HG03521 (cell line): ENCODE measurements at regions not wholly inside any gene's neighbourhood (a gene's known extent, or its start where the extent isn't known, plus 50 kb on each side); places are given as distances from the start of the nearest gene placed in this dataset.

Experiments used
- ATAC-seq: cut with Tn5 transposase; IDR thresholded peaks from one replicate; pipeline ENCODE4 v1.9.1; 2021; ENCODE audit warnings: mild to moderate bottlenecking, moderate library complexity; ENCODE audit not compliant: unreplicated experiment

DNA sequence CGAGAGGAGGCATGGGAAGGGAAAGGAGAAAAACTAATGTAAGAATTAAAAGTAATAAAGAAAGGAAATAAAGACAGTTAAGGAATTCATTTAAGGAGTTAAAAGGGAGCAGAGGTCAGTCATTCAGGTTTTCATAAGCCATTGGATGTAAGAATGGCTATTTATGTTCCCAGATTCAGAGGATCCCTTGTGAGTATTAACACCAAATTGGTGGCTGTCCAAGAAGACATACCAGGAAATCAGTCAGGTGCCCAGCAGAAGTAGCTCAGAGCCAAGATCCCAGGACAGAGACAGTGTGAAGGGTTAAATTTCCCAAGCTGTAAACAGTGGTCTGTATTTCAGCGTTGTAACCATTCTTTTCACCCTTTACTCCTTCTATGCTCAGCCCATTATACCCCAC is 550.4 kb downstream of the BCL11A start:
- no peak for ATAC-seq

DNA sequence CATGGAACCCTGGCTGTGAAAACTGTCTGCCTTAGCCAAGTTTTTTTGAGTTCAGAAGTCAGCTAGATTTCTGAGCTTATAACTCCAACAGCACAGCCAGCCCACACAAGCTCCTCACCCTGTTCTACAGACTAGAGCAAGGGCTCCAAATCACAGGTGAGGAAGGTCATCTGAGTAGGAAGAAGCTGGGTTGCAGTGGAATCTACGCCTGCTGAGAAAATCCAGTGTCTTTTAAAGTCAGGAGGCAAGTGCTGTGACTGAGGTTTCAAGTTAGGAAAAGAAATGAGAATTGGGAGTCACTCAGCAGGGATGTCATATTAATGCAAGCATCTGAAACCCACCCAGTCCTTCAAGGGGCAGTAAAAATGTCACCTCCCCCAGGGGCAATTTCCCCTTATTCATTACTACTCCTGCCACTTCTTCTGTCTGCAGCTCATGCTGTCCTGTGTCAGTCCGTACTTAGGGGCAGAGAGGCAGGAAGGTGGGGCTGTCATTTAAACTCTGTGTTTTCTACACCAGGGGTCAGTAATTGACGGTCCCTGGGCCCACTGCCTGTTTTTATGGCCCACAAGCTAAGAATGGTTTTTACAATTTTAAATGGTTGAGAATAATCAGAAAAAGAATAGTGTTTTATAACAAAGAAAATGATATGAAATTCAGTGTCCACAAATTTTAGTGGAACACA is 551.1 kb downstream of the BCL11A start:
- no peak for ATAC-seq

DNA sequence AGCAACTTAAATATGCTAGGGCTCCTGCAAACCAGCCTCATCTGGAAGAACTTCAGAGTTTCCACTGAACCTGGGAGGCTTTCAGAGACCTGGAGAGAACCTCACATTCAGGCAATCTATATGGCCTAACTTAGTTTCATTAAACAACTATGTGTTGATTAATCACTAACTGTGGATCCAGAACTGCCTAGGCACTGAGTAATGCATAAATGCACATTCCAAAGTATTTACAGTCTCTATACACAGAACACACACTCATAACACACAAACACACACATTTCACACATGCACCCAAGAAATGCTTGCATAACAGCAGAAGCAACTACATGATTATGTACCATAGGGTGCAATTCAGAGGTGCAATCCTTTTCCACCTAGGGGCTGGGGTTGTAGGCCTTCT is 552.8 kb downstream of the BCL11A start:
- no peak for ATAC-seq

DNA sequence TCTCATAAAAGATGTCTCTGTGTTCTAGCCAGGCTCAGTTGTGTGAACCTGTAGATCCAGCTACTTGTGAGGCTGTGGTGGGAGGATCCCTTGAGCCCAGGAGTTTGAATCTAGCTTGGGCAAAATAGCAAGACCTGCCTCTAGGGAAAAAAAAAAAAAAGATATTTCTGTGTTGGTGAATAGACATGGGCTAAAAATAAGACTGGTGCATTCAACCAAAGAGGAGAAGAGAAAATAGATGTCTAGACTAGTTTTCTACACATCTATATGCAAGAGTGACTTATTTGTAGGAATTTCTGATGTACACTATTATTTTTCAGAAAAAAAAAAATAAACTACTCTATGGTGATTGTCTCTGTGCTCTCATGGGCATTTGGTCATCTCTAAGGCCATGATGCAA is 555.1 kb downstream of the BCL11A start:
- no peak for ATAC-seq

DNA sequence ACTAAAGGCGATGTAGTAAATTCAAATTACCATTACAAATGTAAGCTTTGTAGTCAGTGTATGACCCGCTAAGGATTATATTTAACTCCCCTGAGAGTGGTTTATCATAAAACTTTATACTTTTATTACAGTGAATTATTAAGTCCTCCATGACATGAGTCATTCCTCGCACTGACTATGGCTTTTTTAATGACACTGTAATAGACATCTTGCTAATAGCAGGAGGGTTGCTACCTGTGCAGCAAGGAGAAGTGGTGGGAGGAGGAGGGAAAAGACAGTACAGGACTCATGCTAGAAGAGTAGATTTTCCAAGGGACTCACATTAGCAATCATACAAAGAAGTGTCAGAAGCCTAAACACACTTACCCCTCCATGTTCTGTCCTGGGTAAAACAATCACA is 556.1 kb downstream of the BCL11A start:
- ATAC-seq = no peak

DNA sequence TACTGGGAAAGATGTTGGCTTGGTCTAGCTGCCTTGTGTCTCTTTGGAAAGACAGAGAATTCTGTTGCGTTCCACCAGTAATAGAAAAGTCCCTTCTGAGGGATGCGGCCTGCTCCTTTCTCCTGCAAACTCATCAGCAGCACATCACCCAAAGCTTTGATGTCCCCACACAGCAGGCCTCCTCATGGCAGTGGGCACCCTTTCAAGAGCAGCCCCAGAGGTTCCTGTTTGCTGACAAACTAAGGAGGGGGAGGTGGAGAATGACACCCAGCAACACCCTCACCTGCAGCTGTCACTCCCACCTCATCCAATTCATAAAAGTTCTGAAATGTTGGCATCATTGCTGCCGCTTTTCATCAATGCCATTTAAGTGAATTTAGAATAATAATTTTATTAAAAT is 556.6 kb downstream of the BCL11A start:
- no peak for ATAC-seq

DNA sequence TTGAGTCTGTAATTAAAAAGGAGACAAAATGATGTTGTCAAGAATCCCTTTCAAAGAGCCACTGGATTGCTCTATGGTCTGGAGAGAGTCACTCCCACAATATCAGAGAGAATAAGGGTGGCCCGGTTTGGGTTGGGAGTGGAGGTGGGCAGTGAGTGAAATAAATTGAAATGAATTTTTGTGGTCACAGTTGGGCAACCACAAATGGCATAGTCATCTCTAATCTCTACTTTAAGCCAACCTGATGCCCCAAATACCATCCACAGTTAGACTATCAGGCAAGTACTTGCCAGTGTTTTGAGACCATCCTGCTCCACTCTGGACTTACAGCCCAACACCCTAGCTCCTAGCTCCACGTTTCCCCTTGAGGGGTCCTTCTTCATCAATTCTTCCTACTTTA is 559.7 kb downstream of the BCL11A start:
- no peak for ATAC-seq

DNA sequence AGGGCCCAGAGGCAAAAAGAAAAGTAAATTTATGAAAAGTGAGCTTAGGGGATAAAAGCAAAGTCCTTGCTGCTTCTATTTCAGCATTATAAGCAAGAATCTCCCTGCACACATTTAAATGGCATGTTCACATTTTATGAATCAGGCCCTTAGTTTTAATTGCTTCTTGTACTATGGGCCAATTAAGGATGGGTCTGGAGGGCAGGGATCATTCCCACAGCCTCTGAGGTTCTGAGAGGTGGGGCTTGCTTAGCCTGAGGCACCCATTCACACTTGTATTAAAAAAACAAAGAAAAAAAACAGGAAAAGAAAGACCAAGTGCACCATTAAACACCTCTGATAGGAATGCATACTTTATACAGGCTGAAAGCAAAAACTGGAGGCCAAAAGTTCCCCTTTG is 565.1 kb downstream of the BCL11A start:
- no peak for ATAC-seq

DNA sequence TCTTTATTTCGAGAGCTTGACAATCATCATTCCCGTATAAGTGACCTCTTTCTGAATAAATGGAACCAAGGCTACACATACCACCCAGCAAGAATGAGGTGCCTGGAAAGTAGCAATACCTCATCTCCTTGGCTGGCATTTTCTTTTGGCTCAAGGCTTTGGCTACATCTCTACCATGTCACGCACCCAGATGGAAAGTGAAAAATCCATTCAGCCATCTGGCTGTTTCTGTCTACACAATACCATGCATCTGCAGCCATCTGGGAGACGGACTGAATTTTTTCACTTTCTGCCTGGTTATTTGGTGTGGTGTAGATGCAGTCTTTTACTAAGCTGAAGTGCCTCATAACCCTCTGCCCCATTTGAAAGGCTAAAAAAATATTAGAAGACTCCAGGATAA is 566.9 kb downstream of the BCL11A start:
- no peak for ATAC-seq

DNA sequence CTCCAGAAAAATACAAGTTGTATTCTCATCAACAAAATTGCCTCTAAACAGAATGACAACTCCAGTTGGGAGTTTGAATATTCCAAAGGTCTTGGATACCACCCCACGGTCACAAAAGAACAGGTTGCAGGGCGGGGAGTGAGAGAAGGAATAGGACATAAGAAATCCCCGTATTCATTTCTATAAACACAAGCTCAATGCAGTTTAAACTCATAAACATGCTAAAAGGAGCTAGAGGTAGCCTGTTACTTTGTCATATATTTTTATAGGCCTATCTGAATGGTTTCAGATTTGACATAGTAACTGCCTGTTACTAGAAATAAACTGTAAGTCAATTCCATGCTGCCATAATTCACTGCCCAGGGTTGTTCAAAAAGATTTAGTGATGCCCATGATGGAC is 567.5 kb downstream of the BCL11A start:
- ATAC-seq = no peak

DNA sequence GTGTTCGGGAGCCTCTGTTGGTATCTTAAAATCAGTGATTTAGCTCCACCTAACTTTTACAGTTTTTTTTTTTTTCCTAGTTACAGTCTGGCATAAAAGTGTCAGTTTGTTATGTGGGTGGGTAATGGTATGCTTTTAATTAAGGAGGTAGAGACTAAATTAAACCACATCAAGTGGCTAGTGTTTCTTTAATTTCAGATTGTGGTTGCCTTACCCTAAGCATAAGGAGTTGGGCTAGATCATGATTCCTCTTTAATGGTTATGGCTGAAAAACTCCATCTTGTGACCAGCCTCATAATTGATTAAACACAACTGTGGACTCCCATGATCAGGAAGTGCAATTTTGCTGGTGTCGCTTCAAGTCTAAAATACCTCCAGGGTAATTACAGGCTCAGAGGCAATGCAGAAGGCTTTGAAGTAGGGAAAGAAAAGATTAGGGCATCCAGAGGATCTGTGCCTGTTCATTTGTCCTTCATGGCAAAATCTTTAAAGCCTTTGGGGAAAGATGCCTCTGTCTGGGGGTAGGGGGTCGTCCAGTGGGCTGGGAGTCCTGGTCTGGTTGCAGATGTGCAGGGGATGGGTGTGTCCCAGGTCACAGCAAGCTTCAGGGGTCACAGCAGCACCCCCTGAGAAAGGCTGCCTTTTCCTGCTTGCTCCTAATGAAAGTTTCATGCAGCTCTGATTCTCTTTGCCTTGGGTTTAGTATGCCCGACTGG is 579.2 kb downstream of the BCL11A start:
- no peak for ATAC-seq

DNA sequence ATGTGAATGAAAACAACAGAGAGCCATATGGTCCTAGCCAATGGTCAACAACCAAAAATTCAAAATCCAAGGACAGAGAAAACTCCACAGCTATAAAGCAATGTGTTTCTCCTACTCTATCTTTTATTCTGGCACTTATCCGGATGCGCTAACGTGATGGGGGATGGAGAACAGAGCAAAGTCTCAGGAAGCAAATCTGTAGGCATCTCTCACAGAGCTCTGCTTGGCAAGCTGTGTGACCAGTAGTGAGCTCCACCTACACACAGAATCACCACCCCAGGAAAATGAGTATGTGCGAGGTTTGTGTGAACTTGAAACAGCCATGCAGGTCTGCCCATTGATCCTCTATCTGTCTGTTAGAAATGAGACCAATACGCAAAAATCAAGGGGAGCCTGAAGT is 584.3 kb downstream of the BCL11A start:
- no peak for ATAC-seq

DNA sequence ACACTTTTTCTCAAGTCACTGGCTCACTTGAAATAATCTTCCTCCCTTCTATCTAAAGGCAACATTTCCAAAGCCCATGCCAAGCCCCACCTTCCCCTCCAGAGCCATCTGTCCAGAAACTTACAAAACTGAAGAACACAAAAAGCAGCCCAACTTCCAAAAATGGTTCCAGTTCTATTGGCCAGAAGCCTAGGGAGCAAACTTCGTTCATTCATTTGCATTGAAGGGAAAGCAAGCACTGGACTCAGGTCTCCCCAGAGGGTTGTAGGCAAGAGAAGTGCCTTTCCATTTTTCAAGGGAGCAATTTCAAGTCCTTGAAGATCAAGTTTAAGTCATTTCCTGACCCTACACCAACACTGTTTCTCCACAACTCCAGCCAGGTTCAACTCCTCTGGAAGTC is 585.0 kb downstream of the BCL11A start:
- no peak for ATAC-seq

DNA sequence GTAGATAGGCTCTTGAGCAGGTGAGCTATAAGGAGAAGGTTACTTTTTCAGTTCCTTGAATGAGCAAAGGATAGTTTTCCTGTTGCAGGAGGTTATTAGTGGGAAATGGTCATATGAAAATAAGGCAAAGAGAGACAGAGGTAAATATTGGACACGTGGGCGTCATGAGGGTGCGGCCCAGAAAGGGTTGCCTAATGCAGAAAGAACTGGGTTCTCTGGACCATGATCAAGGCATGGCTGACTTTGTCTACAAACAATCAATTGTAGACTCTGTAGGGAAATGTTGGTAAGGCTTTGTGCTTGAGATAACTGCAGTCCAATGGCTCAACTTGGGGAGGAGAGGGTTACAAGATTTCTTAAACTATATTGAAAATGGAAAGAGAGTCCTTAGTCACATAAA is 585.8 kb downstream of the BCL11A start:
- no peak for ATAC-seq

DNA sequence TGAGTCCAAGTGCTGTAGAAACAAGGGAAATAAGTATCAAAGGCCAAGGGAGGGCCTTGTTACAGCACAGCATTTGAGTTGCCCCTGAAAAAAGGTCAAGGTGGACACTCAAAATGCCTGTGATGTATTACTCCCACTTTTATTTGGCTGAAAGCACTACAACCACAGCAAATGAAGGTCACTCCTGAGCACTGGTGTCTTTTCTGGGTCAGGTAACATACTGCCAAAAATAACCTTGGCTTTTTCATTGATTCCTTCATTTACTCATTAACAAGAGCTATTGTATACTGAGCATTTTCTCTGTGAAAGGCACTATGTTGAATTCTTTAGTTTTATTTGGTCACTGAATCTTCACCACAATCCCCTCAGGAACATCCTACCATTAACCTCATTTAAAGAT is 590.3 kb downstream of the BCL11A start:
- ATAC-seq = no peak

DNA sequence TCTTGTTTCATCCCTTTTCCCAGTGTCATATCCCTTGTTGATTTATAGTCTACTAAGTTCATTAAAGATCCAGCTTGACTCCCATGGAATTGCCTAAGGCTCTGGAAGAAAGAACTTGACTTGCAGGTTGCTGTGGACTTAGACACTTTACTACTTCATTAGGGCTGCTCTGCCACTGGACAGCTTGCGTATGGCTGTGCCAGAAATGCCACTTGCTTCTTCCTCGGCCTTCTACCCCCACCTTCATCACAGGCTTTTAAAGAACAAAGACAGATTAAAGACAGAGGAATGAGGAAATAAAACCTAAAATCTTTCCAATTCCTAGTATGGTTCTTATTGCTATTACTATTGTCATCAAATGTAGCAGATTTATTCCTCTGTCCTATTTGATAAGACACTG is 591.7 kb downstream of the BCL11A start:
- ATAC-seq = no peak

DNA sequence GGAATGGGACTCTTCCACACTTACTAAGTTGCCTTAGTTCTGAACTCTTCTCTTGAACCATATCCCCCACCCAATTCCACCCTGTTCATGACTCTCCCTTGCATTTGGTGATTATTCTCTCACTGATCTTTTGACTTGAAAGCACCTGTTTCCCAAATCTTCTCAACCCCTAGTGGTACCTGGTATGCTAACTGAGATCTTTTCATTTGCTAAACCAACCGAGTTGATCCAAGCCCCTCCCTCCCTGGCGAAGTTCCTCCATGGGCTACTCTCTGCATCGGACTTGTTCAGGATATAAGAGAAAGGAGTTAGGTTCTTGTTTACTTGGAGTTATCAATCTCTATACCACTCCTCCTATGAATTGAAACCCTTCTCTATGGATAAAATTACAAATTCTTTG is 593.5 kb downstream of the BCL11A start:
- no peak for ATAC-seq

DNA sequence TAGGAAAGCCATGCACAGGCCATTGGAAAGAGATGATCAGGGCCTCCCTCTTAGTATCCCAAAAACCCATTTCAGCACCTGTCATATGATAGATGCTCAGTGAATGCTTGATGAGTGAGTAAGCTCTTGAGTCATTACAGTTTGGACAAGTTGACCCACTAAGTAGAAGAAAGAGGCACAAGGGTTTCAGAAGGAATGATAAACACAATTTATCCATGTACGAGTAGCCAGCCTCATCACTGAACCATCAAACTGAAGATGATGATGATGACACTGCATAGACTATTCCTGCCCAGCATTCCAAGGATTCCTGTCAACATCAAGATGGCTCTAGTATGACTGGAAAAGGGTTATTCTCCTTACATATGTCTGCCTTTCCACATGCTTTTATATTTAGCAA is 596.0 kb downstream of the BCL11A start:
- ATAC-seq = no peak

DNA sequence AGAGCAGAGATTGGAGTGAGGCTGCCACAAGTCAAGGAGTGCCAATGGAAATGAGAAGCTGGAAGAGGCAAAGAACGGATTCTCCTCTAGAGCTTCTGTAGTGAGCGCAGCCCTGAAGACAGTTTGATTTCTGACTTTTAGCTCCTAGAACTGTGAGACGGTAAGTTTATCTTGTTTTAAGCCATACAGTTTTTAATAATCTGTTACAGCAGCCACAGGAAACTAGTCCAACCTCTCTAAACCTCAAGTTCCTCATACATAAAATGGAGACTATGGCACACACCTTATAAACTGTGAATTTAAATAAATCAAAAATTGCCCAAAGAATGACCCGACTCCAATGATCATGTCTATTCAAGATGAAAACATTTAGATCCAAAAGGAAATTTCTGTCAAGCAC is 596.5 kb downstream of the BCL11A start:
- ATAC-seq = no peak

DNA sequence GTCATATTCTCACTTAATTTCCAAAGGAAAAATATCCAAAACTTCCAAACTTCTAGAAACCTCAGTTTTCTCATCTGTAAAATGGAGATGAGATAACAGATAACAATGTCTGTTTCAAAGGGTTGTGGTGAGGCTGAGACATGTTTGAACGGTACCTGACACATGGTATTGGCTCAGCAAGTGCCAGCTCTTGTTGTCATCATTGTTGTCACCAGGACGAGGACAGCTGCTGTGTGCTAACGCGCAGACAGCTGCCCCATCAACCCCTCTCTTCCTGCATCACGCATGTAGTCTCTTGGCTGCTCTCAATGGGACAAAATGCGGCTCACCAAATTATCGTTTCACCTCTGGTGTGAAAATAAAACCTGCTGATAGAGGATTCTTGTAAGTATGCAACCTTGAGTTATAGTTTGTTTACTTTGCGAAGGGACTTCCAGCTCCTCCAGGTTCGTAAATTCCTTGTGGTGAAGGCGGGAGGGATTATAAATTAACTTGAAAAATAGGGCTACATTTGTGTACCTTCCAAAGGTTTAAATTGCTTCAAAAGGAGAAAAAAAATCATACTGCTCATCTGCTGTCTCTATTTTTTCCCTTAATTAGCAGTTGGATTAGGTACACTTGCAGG is 605.4 kb downstream of the BCL11A start:
- ATAC-seq = no peak

DNA sequence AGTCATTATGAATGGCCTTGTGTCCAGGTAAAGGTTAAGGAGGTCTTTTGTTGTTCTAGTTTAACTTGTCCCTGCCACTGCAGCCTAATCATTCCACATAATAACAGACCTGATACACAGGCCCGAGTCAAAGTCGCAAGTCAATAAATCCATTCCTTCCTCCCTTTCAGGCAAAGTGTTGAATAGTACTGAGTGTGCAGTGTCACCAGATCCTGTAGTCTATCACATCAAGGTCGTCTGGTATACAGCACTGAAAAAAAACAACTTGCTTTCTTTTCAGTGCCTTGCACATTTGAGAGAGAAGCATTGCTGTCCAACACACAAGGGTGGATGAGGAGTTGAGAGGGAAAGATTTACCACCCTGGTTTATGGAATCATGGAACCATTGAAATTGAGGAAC is 606.2 kb downstream of the BCL11A start:
- no peak for ATAC-seq

DNA sequence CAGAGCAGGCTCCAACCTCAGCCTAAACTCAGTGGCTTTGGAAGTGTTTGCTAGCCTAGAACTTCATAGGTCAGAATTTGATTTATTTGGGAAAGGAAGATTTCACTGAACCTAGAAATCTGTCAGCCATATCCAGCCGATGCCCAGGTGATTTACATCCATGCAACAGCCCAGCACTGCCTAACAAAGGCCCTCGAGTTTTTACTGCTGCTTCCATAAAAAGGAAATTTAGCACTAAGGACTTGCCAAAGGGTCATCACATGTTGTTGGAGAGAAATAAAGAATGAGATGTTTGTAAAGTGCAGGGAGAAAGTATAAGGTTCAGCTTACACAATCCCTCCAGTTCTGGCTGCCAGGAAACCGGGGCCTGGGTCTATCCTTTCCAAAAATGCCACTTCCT is 614.2 kb downstream of the BCL11A start:
- no peak for ATAC-seq
